Ammon's horn (tissue), 1 donor: ENCODE measurements at regions not wholly inside any gene's neighbourhood (a gene's known extent, or its start where the extent isn't known, plus 50 kb on each side); places are given as distances from the start of the nearest gene placed in this dataset.

Source experiments
- DNase-seq: peaks from one replicate; pipeline ENCODE4 v3.0.0-alpha.2; 2016; ENCODE audit warnings: low spot score

GRCh38 chr4:108361886-108362285, 193.2 kb upstream of the LEF1 start:
- DNase-seq, result no peak

- no peak for DNase-seq
Measured at GRCh38 chr4:108361446-108361820, 192.7 kb upstream of the LEF1 start.

- no peak for DNase-seq
Measured at GRCh38 chr4:108360754-108361445, 192.2 kb upstream of the LEF1 start.

GRCh38 chr4:108359986-108360681, 191.4 kb upstream of the LEF1 start:
- DNase-seq, result no peak

- DNase-seq, result no peak
Measured at GRCh38 chr4:108359130-108359985, 190.6 kb upstream of the LEF1 start.

GRCh38 chr4:108355902-108356535, 187.3 kb upstream of the LEF1 start:
- no peak for DNase-seq

- no peak for DNase-seq
Measured at GRCh38 chr4:108355186-108355901, 186.6 kb upstream of the LEF1 start.

- DNase-seq, result no peak
Measured at GRCh38 chr4:108352664-108353308, 184.1 kb upstream of the LEF1 start.

- DNase-seq, result no peak
Measured at GRCh38 chr4:108351791-108352190, 183.1 kb upstream of the LEF1 start.

- DNase-seq, result no peak
Measured at GRCh38 chr4:108350332-108350731, 181.6 kb upstream of the LEF1 start.

GRCh38 chr4:108346818-108347210, 178.1 kb upstream of the LEF1 start:
- no peak for DNase-seq

- DNase-seq, result no peak
Measured at GRCh38 chr4:108345862-108346817, 177.4 kb upstream of the LEF1 start.

GRCh38 chr4:108342325-108342970, 173.7 kb upstream of the LEF1 start:
- DNase-seq, result no peak

GRCh38 chr4:108337923-108338322, 169.2 kb upstream of the LEF1 start:
- no peak for DNase-seq

- DNase-seq, result no peak
Measured at GRCh38 chr4:108336076-108336475, 167.3 kb upstream of the LEF1 start.

GRCh38 chr4:108335081-108335480, 166.3 kb upstream of the LEF1 start:
- DNase-seq, result no peak

- DNase-seq, result no peak
Measured at GRCh38 chr4:108334031-108334430, 165.3 kb upstream of the LEF1 start.

GRCh38 chr4:108333353-108333942, 164.7 kb upstream of the LEF1 start:
- DNase-seq, result no peak
